GM18498 (cell line): ENCODE measurements at regions not wholly inside any gene's neighbourhood (a gene's known extent, or its start where the extent isn't known, plus 50 kb on each side); places are given as distances from the start of the nearest gene placed in this dataset.
A peak's percentile ranks its signal among the peaks of the same experiment; 100 is the strongest.

Experiments
- ATAC-seq: cut with Tn5 transposase; IDR thresholded peaks from one replicate; pipeline ENCODE4 v1.9.1; 2021; ENCODE audit warnings: mild to moderate bottlenecking, moderate library complexity; ENCODE audit not compliant: unreplicated experiment

- no peak for ATAC-seq
Observed at GRCh38 chr6:74650668-74651067, 555.2 kb downstream of the COL12A1 start.

- ATAC-seq = no peak
Observed at GRCh38 chr6:74646461-74646860, 559.4 kb downstream of the COL12A1 start.

- no peak for ATAC-seq
Observed at GRCh38 chr6:74645108-74645849, 560.6 kb downstream of the COL12A1 start.

GRCh38 chr6:74642101-74642500 is 563.8 kb downstream of the COL12A1 start:
- no peak for ATAC-seq

- no peak for ATAC-seq
Observed at GRCh38 chr6:74638412-74638811, 567.4 kb downstream of the COL12A1 start.

GRCh38 chr6:74632196-74632875 is 573.5 kb downstream of the COL12A1 start:
- ATAC-seq = no peak

- ATAC-seq = no peak
Observed at GRCh38 chr6:74631564-74631963, 574.3 kb downstream of the COL12A1 start.

- ATAC-seq = no peak
Observed at GRCh38 chr6:74626288-74626687, 579.6 kb downstream of the COL12A1 start.

- ATAC-seq = no peak
Observed at GRCh38 chr6:74623027-74623426, 582.8 kb downstream of the COL12A1 start.

GRCh38 chr6:74611220-74611619 is 594.6 kb downstream of the COL12A1 start:
- ATAC-seq = no peak

GRCh38 chr6:74610352-74610751 is 595.5 kb downstream of the COL12A1 start:
- no peak for ATAC-seq

- ATAC-seq = no peak
Observed at GRCh38 chr6:74609871-74610270, 596.0 kb downstream of the COL12A1 start.

GRCh38 chr6:74607934-74608333 is 597.9 kb downstream of the COL12A1 start:
- no peak for ATAC-seq

- no peak for ATAC-seq
Observed at GRCh38 chr6:74607468-74607867, 598.4 kb downstream of the COL12A1 start.

GRCh38 chr6:74606582-74607071 is 599.2 kb downstream of the COL12A1 start:
- no peak for ATAC-seq

GRCh38 chr6:74605922-74606581 is 599.8 kb downstream of the COL12A1 start:
- no peak for ATAC-seq

- ATAC-seq = no peak
Observed at GRCh38 chr6:74604279-74604678, 601.6 kb downstream of the COL12A1 start.

GRCh38 chr6:74603322-74604076 is 602.4 kb downstream of the COL12A1 start:
- no peak for ATAC-seq

GRCh38 chr6:74602206-74602605 is 603.6 kb downstream of the COL12A1 start:
- no peak for ATAC-seq

- peak; percentile 96 for ATAC-seq
Observed at GRCh38 chr6:74598462-74599393, 607.1 kb downstream of the COL12A1 start.
